ENCODE measurements at regions not wholly inside any gene's neighbourhood (a gene's known extent, or its start where the extent isn't known, plus 50 kb on each side); places are given as distances from the start of the nearest gene placed in this dataset.

DNA sequence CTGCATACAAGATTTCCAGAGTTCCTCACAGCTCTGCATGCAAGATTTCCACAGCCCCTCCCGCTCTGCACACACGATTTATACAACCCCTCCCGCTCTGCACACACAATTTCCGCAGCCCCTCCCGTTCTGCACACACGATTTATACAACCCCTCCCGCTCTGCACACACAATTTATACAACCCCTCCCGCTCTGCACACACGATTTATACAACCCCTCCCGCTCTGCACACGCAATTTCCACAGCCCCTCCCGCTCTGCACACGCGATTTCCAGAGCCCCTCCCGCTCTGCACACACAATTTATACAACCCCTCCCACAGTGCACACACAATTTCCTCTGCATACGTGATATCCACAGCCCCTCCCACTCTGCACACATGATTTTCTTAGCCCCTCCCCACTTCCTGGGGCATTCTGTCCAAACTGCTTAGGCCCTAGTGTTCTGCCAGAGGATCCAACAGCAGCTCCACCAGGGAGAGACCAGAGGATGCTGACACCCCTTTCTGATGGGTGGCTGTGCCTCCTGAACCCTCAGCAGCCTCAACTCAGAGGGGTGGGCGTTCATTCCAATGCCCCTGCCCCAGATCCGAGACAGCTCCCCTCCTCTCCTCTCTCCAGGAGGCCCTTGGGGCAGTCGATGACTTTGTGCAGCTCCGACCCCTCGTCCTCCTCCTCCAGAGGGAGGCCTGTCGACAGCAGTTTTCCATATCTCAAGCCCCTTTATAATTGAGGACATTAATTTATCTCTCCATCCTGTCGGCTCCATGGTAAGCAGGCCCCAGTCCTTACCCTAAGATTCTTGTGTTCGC, 671.7 kb downstream of the BRD1 start:
- H3K9me3 ChIP-seq (ENCODE audit: control insufficient read depth in 2 of 2, low read length in 2 of 2): no peaks in the 10 kb centered on the region
- DNase-seq (no peak), ATAC-seq (ENCODE audit: low read depth in 2 of 2) (no peak)
- no peak overlapping the region for H3K27ac ChIP-seq (ENCODE audit: insufficient read depth, low read length, poor library complexity, severe bottlenecking)
- Mint-ChIP-seq H3K4me1 (no peaks in the 10 kb centered on the region), H3K9me3 (peaks cover 0 to 2% (median 0%) of the 10 kb centered on the region in 7 donors), H3K36me3 (no peaks in the 10 kb centered on the region), H3K27me3 (no peaks in the 10 kb centered on the region), H3K4me3 (no peak overlapping the region), H3K27ac (peak overlapping the region in 1 of 3 donors; percentile 67)
- H3K36me3 ChIP-seq (ENCODE audit: control insufficient read depth, insufficient read depth, low read length): no peaks in the 10 kb centered on the region
- no peaks in the 10 kb centered on the region for H3K27me3 ChIP-seq (ENCODE audit: control insufficient read depth, insufficient read depth, low read length)
- no peak overlapping the region for H3K4me3 ChIP-seq (ENCODE audit: low read depth, low read length)
- H3K4me1 ChIP-seq (ENCODE audit: control insufficient read depth, insufficient read depth, low read length, poor library complexity, severe bottlenecking): no peaks in the 10 kb centered on the region

GRCh38 chr22:49155039-49155769, 672.5 kb downstream of the BRD1 start:
- no peak for ATAC-seq (ENCODE audit: low read depth in 2 of 2)
- H3K27me3 ChIP-seq (ENCODE audit: control insufficient read depth, insufficient read depth, low read length): no peaks in the 10 kb centered on the region
- no peak overlapping the region for H3K27ac ChIP-seq (ENCODE audit: insufficient read depth, low read length, poor library complexity, severe bottlenecking)
- H3K4me1 ChIP-seq (ENCODE audit: control insufficient read depth, insufficient read depth, low read length, poor library complexity, severe bottlenecking): no peaks in the 10 kb centered on the region
- Mint-ChIP-seq H3K27me3 (no peaks in the 10 kb centered on the region), H3K4me1 (no peaks in the 10 kb centered on the region), H3K4me3 (no peak overlapping the region), H3K9me3 (peaks cover 0 to 2% (median 0%) of the 10 kb centered on the region in 7 donors), H3K27ac (no peak overlapping the region), H3K36me3 (no peaks in the 10 kb centered on the region)
- H3K9me3 ChIP-seq (ENCODE audit: control insufficient read depth in 2 of 2, low read length in 2 of 2): no peaks in the 10 kb centered on the region
- no peak for DNase-seq
- no peak overlapping the region for H3K4me3 ChIP-seq (ENCODE audit: low read depth, low read length)
- no peaks in the 10 kb centered on the region for H3K36me3 ChIP-seq (ENCODE audit: control insufficient read depth, insufficient read depth, low read length)

GRCh38 chr22:49154433-49154832, 673.2 kb downstream of the BRD1 start:
- no peak overlapping the region for H3K27ac Mint-ChIP-seq
- H3K36me3 ChIP-seq (ENCODE audit: control insufficient read depth, insufficient read depth, low read length): no peaks in the 10 kb centered on the region
- H3K9me3 ChIP-seq (ENCODE audit: control insufficient read depth in 2 of 2, low read length in 2 of 2): no peaks in the 10 kb centered on the region
- H3K4me1 Mint-ChIP-seq: no peaks in the 10 kb centered on the region
- ATAC-seq (ENCODE audit: low read depth in 2 of 2) (no peak), DNase-seq (no peak)
- H3K27me3 ChIP-seq (ENCODE audit: control insufficient read depth, insufficient read depth, low read length): no peaks in the 10 kb centered on the region
- H3K4me3 Mint-ChIP-seq: no peak overlapping the region
- peaks cover 0 to 2% (median 0%) of the 10 kb centered on the region in 7 donors for H3K9me3 Mint-ChIP-seq
- no peaks in the 10 kb centered on the region for H3K27me3 Mint-ChIP-seq
- no peak overlapping the region for H3K4me3 ChIP-seq (ENCODE audit: low read depth, low read length)
- H3K4me1 ChIP-seq (ENCODE audit: control insufficient read depth, insufficient read depth, low read length, poor library complexity, severe bottlenecking): no peaks in the 10 kb centered on the region
- no peaks in the 10 kb centered on the region for H3K36me3 Mint-ChIP-seq
- H3K27ac ChIP-seq (ENCODE audit: insufficient read depth, low read length, poor library complexity, severe bottlenecking): no peak overlapping the region

DNA sequence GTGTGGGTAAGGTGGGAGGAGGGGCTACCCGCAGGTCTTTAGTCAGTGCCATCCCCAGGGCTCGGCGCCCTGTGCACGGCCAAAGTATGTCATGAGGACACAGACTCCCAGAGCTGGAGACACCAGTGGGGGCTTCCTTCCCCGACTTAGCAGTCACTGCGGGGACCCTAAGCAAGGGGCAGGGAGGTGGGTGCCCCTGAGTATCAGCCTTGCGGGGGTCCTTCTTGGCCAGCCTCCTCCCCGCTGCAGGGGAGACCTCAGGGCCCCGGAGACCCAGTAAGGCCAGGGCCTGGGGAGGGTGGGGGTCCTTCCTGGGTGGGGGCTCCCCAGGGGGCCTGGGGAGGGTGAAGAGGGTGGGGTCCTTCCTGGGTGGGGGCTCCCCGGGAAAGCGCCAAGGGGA, 673.8 kb downstream of the BRD1 start:
- H3K36me3 Mint-ChIP-seq: no peaks in the 10 kb centered on the region
- H3K27ac Mint-ChIP-seq: no peak overlapping the region
- no peaks in the 10 kb centered on the region for H3K9me3 ChIP-seq (ENCODE audit: control insufficient read depth in 2 of 2, low read length in 2 of 2)
- H3K27me3 Mint-ChIP-seq: no peaks in the 10 kb centered on the region
- H3K27me3 ChIP-seq (ENCODE audit: control insufficient read depth, insufficient read depth, low read length): no peaks in the 10 kb centered on the region
- H3K27ac ChIP-seq (ENCODE audit: insufficient read depth, low read length, poor library complexity, severe bottlenecking): no peak overlapping the region
- H3K4me1 Mint-ChIP-seq: no peaks in the 10 kb centered on the region
- peaks cover 0 to 2% (median 0%) of the 10 kb centered on the region in 7 donors for H3K9me3 Mint-ChIP-seq
- H3K36me3 ChIP-seq (ENCODE audit: control insufficient read depth, insufficient read depth, low read length): no peaks in the 10 kb centered on the region
- DNase-seq: no peak
- no peak for ATAC-seq (ENCODE audit: low read depth in 2 of 2)
- H3K4me3 ChIP-seq (ENCODE audit: low read depth, low read length): no peak overlapping the region
- no peak overlapping the region for H3K4me3 Mint-ChIP-seq
- no peaks in the 10 kb centered on the region for H3K4me1 ChIP-seq (ENCODE audit: control insufficient read depth, insufficient read depth, low read length, poor library complexity, severe bottlenecking)

DNA sequence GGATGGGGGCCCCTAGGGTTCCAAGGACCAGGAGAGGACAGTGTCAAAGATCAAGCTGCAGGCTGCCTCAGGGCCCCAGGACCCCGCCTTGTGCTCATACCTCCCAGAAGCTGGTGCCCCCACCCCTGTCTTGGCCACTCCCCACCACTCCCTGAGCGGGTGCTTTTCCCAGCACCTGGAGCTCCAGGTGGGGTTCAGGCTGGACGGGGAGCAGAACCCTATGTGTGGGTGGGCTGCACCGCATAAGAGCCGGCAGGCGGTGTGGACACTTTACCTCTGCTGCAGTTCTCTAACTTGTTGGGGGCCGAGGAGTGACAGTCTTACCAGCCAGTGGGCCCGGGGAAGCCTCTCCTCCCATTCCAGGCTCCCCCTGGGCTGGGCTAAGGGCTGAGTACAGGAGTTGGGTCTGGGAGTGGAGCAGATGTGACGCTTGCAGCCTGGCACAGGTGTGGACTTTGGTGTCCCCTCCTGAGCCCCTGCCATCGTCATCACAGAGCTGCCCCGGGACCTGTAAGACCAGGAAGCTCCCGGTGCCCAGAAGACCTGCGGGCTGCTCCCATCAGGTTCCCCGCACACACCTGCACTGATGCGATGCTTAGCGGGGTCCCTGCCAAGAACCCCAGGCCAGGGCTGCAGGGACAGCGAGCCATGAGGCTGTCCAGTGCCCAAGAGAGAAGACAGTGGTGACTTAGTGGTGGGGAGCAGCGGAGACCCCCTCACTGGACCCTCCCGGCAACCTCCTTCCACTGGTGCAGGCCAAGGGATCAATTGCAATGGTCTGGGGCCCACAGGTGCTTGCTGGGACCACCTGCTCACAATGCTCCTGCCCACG, 674.5 kb downstream of the BRD1 start:
- H3K4me1 Mint-ChIP-seq: no peaks in the 10 kb centered on the region
- no peak for DNase-seq
- Histone ChIP-seq H3K27ac (ENCODE audit: insufficient read depth, low read length, poor library complexity, severe bottlenecking) (no peak overlapping the region), H3K27me3 (ENCODE audit: control insufficient read depth, insufficient read depth, low read length) (no peaks in the 10 kb centered on the region), H3K4me3 (ENCODE audit: low read depth, low read length) (no peak overlapping the region), H3K4me1 (ENCODE audit: control insufficient read depth, insufficient read depth, low read length, poor library complexity, severe bottlenecking) (no peaks in the 10 kb centered on the region), H3K9me3 (ENCODE audit: control insufficient read depth in 2 of 2, low read length in 2 of 2) (no peaks in the 10 kb centered on the region), H3K36me3 (ENCODE audit: control insufficient read depth, insufficient read depth, low read length) (no peaks in the 10 kb centered on the region)
- H3K27me3 Mint-ChIP-seq: peaks cover under 1% of the 10 kb centered on the region
- peaks cover 0 to 2% (median 0%) of the 10 kb centered on the region in 7 donors for H3K9me3 Mint-ChIP-seq
- no peaks in the 10 kb centered on the region for H3K36me3 Mint-ChIP-seq
- no peak overlapping the region for H3K4me3 Mint-ChIP-seq
- no peak for ATAC-seq (ENCODE audit: low read depth in 2 of 2)
- no peak overlapping the region for H3K27ac Mint-ChIP-seq

- ATAC-seq (ENCODE audit: low read depth in 2 of 2): no peak
- no peak for DNase-seq
- H3K27me3 ChIP-seq (ENCODE audit: control insufficient read depth, insufficient read depth, low read length): no peaks in the 10 kb centered on the region
Measured at GRCh38 chr22:49152127-49152938, 675.3 kb downstream of the BRD1 start.

More at GRCh38 chr22:49152127-49152938, 675.3 kb downstream of the BRD1 start:
- Mint-ChIP-seq H3K4me3 (no peak overlapping the region), H3K9me3 (peaks cover 0 to 2% (median 0%) of the 10 kb centered on the region in 7 donors), H3K27me3 (peaks cover 4% of the 10 kb centered on the region), H3K4me1 (no peaks in the 10 kb centered on the region), H3K36me3 (no peaks in the 10 kb centered on the region), H3K27ac (no peak overlapping the region)
- no peak overlapping the region for H3K4me3 ChIP-seq (ENCODE audit: low read depth, low read length)
- no peaks in the 10 kb centered on the region for H3K4me1 ChIP-seq (ENCODE audit: control insufficient read depth, insufficient read depth, low read length, poor library complexity, severe bottlenecking)
- H3K9me3 ChIP-seq (ENCODE audit: control insufficient read depth in 2 of 2, low read length in 2 of 2): no peaks in the 10 kb centered on the region
- no peaks in the 10 kb centered on the region for H3K36me3 ChIP-seq (ENCODE audit: control insufficient read depth, insufficient read depth, low read length)
- no peak overlapping the region for H3K27ac ChIP-seq (ENCODE audit: insufficient read depth, low read length, poor library complexity, severe bottlenecking)
